GM18951 (cell line): ENCODE measurements at regions not wholly inside any gene's neighbourhood (a gene's known extent, or its start where the extent isn't known, plus 50 kb on each side); places are given as distances from the start of the nearest gene placed in this dataset.

Experiments
- POLR2A ChIP-seq: IDR thresholded peaks from 4 replicates; pipeline ENCODE4 v1.6.1; 2011; ENCODE audit warnings: mild to moderate bottlenecking; ENCODE audit not compliant: insufficient read length, insufficient read depth; ENCODE audit errors: extremely low read depth
- in situ Hi-C: fragments of 300-500 bp; cut with MboI; formaldehyde crosslinking; loops from one replicate; pipeline ENCODE4 v1.12.0; 2022; ENCODE audit warnings: low sequenced_read_pairs, mixed read lengths, inconsistent platforms; ENCODE audit not compliant: unreplicated experiment

- TF ChIP-seq POLR2A, result no peak
- in situ Hi-C loops, result no loop called here
Measured at GRCh38 chr16:76791151-76791550, 399.8 kb upstream of the MON1B start.

- in situ Hi-C loops, result no loop called here
- TF ChIP-seq POLR2A, result no peak
Measured at GRCh38 chr16:76796416-76796815, 394.6 kb upstream of the MON1B start.

GRCh38 chr16:76796978-76797377, 394.0 kb upstream of the MON1B start:
- in situ Hi-C loops, result no loop called here
- no peak for TF ChIP-seq POLR2A

- in situ Hi-C loops, result no loop called here
Measured at GRCh38 chr16:76797457-76797856, 393.5 kb upstream of the MON1B start.

GRCh38 chr16:76800196-76800595, 390.8 kb upstream of the MON1B start:
- TF ChIP-seq POLR2A, result no peak
- in situ Hi-C loops, result no loop called here

More at GRCh38 chr16:76797457-76797856, 393.5 kb upstream of the MON1B start:
- TF ChIP-seq POLR2A, result no peak

GRCh38 chr16:76801357-76801756, 389.6 kb upstream of the MON1B start:
- in situ Hi-C loops, result no loop called here
- TF ChIP-seq POLR2A, result no peak

- TF ChIP-seq POLR2A, result no peak
- in situ Hi-C loops, result no loop called here
Measured at GRCh38 chr16:76816475-76816874, 374.5 kb upstream of the MON1B start.

GRCh38 chr16:76818606-76819181, 372.3 kb upstream of the MON1B start:
- no peak for TF ChIP-seq POLR2A
- in situ Hi-C loops, result no loop called here

- in situ Hi-C loops, result no loop called here
- TF ChIP-seq POLR2A, result no peak
Measured at GRCh38 chr16:76819226-76819916, 371.6 kb upstream of the MON1B start.

- in situ Hi-C loops, result no loop called here
- no peak for TF ChIP-seq POLR2A
Measured at GRCh38 chr16:76824221-76824620, 366.8 kb upstream of the MON1B start.

- no peak for TF ChIP-seq POLR2A
- in situ Hi-C loops, result no loop called here
Measured at GRCh38 chr16:76824791-76825190, 366.2 kb upstream of the MON1B start.

GRCh38 chr16:76835339-76835738, 355.7 kb upstream of the MON1B start:
- in situ Hi-C loops, result no loop called here
- TF ChIP-seq POLR2A, result no peak

- no peak for TF ChIP-seq POLR2A
Measured at GRCh38 chr16:76835779-76836300, 355.1 kb upstream of the MON1B start.

GRCh38 chr16:76837872-76838271, 353.1 kb upstream of the MON1B start:
- no peak for TF ChIP-seq POLR2A

More at GRCh38 chr16:76835779-76836300, 355.1 kb upstream of the MON1B start:
- in situ Hi-C loops, result no loop called here

GRCh38 chr16:76854234-76854633, 336.8 kb upstream of the MON1B start:
- no peak for TF ChIP-seq POLR2A
- in situ Hi-C loops, result no loop called here

More at GRCh38 chr16:76837872-76838271, 353.1 kb upstream of the MON1B start:
- in situ Hi-C loops, result no loop called here

- in situ Hi-C loops, result no loop called here
- TF ChIP-seq POLR2A, result no peak
Measured at GRCh38 chr16:76856112-76856511, 334.9 kb upstream of the MON1B start.
